ENCODE measurements at regions not wholly inside any gene's neighbourhood (a gene's known extent, or its start where the extent isn't known, plus 50 kb on each side); places are given as distances from the start of the nearest gene placed in this dataset.
A peak's percentile ranks its signal among the peaks of the same experiment; 100 is the strongest.

- TF ChIP-seq ZNF558 (CRISPR knock-in tag; IDR thresholded peaks at IDR 0.05; ENCODE audit: borderline replicate concordance) (no peak), NFRKB (IDR thresholded peaks at IDR 0.05) (no peak)
- TF ChIP-seq, protein P1, sequence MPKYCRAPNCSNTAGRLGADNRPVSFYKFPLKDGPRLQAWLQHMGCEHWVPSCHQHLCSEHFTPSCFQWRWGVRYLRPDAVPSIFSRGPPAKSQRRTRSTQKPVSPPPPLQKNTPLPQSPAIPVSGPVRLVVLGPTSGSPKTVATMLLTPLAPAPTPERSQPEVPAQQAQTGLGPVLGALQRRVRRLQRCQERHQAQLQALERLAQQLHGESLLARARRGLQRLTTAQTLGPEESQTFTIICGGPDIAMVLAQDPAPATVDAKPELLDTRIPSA (CRISPR knock-in tag; IDR thresholded peaks at IDR 0.05; ENCODE audit: borderline replicate concordance): no peak
Observed at GRCh38 chr2:38499548-38500282, 103.0 kb downstream of the HNRNPLL start (continued).

- Histone ChIP-seq H4K20me1 (ENCODE audit: insufficient read depth, low read length) (no peaks in the 10 kb centered on the region), H3K27ac (ENCODE audit: extremely low read length, insufficient read depth, low read length) (peak overlapping the region; percentile 65), H2AFZ (ENCODE audit: low read length) (no peak overlapping the region), H3K9ac (ENCODE audit: insufficient read depth, low read depth, low read length) (no peak overlapping the region), H3K36me3 (replicated peaks in 1 of 2; ENCODE audit: control insufficient read depth in 1 of 2, insufficient read depth in 2 of 2, low read length in 2 of 2) (no peaks in the 10 kb centered on the region), H3K4me3 (replicated peaks in 1 of 3; ENCODE audit: insufficient read depth in 1 of 3, low read depth in 2 of 3, low read length in 3 of 3) (no peak overlapping the region; a peak in 1 of 6 replicates), H3K4me2 (ENCODE audit: low read depth, low read length) (peak overlapping the region; percentile 78), H3K4me1 (ENCODE audit: insufficient read depth, low read length) (peaks cover 63% of the 10 kb centered on the region), H3K9me3 (ENCODE audit: low read length) (peaks cover 13% of the 10 kb centered on the region), H3K79me2 (ENCODE audit: insufficient read depth, low read length) (no peaks in the 10 kb centered on the region), H3K27me3 (ENCODE audit: control insufficient read depth in 1 of 2, insufficient read depth in 2 of 2, low read length in 2 of 2) (no peaks in the 10 kb centered on the region)
- CTCF ChIA-PET (ENCODE audit: low intra/inter-chr PET ratio, low total read pairs): no interaction called here
- DNase-seq (ENCODE audit: low spot score) (peak; percentile 34), ATAC-seq (no peak), FAIRE-seq (no peak)
- POLR2A ChIA-PET: interaction anchor here (1.4 to 2.2 kb wide), 7 partner anchors 10 to 183 kb away, joined by 3 to 11 read pairs (median 7); no protein-coding TSS in a partner anchor
- WGBS (ENCODE audit: low lambda C conversion rate): 93% methylated on average over 3 of the region's 3 CpGs
- in situ Hi-C loops (cut with HindIII; ENCODE audit: extremely low pct_ligation_motif_present, low pct_unique_long_range_greater_than_20kb): no loop called here
- BruUV-seq (replicated peaks): no TSS peak
- intact Hi-C loops (cut with micrococcal nuclease; ENCODE audit: unreplicated experiment): no loop called here
- TF ChIP-seq MLX (CRISPR knock-in tag; IDR thresholded peaks at IDR 0.05) (no peak), HNRNPLL (IDR thresholded peaks at IDR 0.05; ENCODE audit: low read depth, low read length, poor library complexity, severe bottlenecking) (no peak), MTF1 (CRISPR knock-in tag; IDR thresholded peaks at IDR 0.05) (no peak), DPF2 (CRISPR knock-in tag; IDR thresholded peaks at IDR 0.05; ENCODE audit: borderline replicate concordance, low read depth) (no peak), DNMT1 (CRISPR knock-in tag; IDR thresholded peaks at IDR 0.05) (no peak), ZNF776 (CRISPR knock-in tag; IDR thresholded peaks at IDR 0.05) (no peak), PCBP2 (optimal IDR thresholded peaks at IDR 0.05; ENCODE audit: low read depth, low read length, poor library complexity, severe bottlenecking) (peak; percentile 61), KDM2A (CRISPR knock-in tag; IDR thresholded peaks at IDR 0.05; ENCODE audit: borderline replicate concordance, low read depth) (no peak), NR1H2 (CRISPR knock-in tag; IDR thresholded peaks at IDR 0.05; ENCODE audit: borderline replicate concordance, low read depth) (no peak), ATRX (CRISPR knock-in tag; IDR thresholded peaks at IDR 0.05; ENCODE audit: borderline replicate concordance) (no peak), SMAD3 (CRISPR knock-in tag; IDR thresholded peaks at IDR 0.05) (no peak), CHD4 (IDR thresholded peaks at IDR 0.05; ENCODE audit: borderline replicate concordance, low read length) (peak; percentile 86; the same call in 1 of the 2 replicates), EHMT2 (IDR thresholded peaks at IDR 0.05; ENCODE audit: borderline replicate concordance, low read depth, low read length) (0 out of 2 replicates have a peak, but pooled peaks have one; percentile 14), ZNF737 (CRISPR knock-in tag; IDR thresholded peaks at IDR 0.05; ENCODE audit: borderline replicate concordance) (no peak), BORCS8-MEF2B (CRISPR knock-in tag; IDR thresholded peaks at IDR 0.05) (no peak), ZNF101 (CRISPR knock-in tag; IDR thresholded peaks at IDR 0.05; ENCODE audit: borderline replicate concordance, low read depth) (no peak), YY1 (IDR thresholded peaks at IDR 0.05; ENCODE audit: insufficient read depth, insufficient replicate concordance, low read depth, low read length) (no peak), ZBTB7A (CRISPR knock-in tag; IDR thresholded peaks at IDR 0.05) (peak; percentile 4; the same call in 1 of the 2 replicates), SNAPC2 (CRISPR knock-in tag; IDR thresholded peaks at IDR 0.05) (no peak), ZNF230 (CRISPR knock-in tag; IDR thresholded peaks at IDR 0.05) (no peak), ZNF615 (CRISPR knock-in tag; IDR thresholded peaks at IDR 0.05; ENCODE audit: borderline replicate concordance) (no peak)
Observed at GRCh38 chr2:38498045-38498481, 104.7 kb downstream of the HNRNPLL start.
